ENCODE measurements at regions not wholly inside any gene's neighbourhood (a gene's known extent, or its start where the extent isn't known, plus 50 kb on each side); places are given as distances from the start of the nearest gene placed in this dataset.

- no peak for FAIRE-seq
- TF ChIP-seq CTCF (IDR thresholded peaks at IDR 0.05), result no peak
- H3K27ac ChIP-seq, result no peak overlapping the region
Observed at GRCh38 chr6:68443704-68444103, 191.4 kb upstream of the ADGRB3 start.

GRCh38 chr6:68427630-68428029 lies 207.5 kb upstream of the ADGRB3 start:
- intact Hi-C loops (cut with DNase I), result no loop called here
- Histone ChIP-seq H3K27me3 (no peaks in the 10 kb centered on the region), H3K36me3 (no peaks in the 10 kb centered on the region), H3K4me3 (no peak overlapping the region), H3K4me1 (no peaks in the 10 kb centered on the region), H3K27ac (no peak overlapping the region), H3K9me3 (no peaks in the 10 kb centered on the region)
- TF ChIP-seq CTCF (IDR thresholded peaks at IDR 0.05), result no peak
- FAIRE-seq (no peak), DNase-seq (no peak), ATAC-seq (no peak)

More at GRCh38 chr6:68443704-68444103, 191.4 kb upstream of the ADGRB3 start:
- intact Hi-C loops (cut with DNase I), result no loop called here
- ATAC-seq, result no peak
- Histone ChIP-seq H3K27me3 (no peaks in the 10 kb centered on the region), H3K4me1 (no peaks in the 10 kb centered on the region), H3K4me3 (no peak overlapping the region), H3K9me3 (no peaks in the 10 kb centered on the region), H3K36me3 (no peaks in the 10 kb centered on the region)
- no peak for DNase-seq

- DNase-seq (no peak), FAIRE-seq (no peak), ATAC-seq (no peak)
- Histone ChIP-seq H3K27me3 (no peaks in the 10 kb centered on the region), H3K4me1 (no peaks in the 10 kb centered on the region), H3K36me3 (no peaks in the 10 kb centered on the region), H3K4me3 (no peak overlapping the region), H3K27ac (no peak overlapping the region), H3K9me3 (no peaks in the 10 kb centered on the region)
- no peak for TF ChIP-seq CTCF (IDR thresholded peaks at IDR 0.05)
- WGBS, 2 donors, result 56 to 78% methylated on average over 2 of the region's 2 CpGs
- intact Hi-C loops (cut with DNase I), result no loop called here
Observed at GRCh38 chr6:68410021-68410420, 225.1 kb upstream of the ADGRB3 start.

- Histone ChIP-seq H3K27ac (no peak overlapping the region), H3K27me3 (no peaks in the 10 kb centered on the region), H3K36me3 (no peaks in the 10 kb centered on the region), H3K4me3 (no peak overlapping the region), H3K4me1 (no peaks in the 10 kb centered on the region), H3K9me3 (no peaks in the 10 kb centered on the region)
- no peak for TF ChIP-seq CTCF (IDR thresholded peaks at IDR 0.05)
- ATAC-seq, result no peak
- no peak for DNase-seq
- whole genome bisulfite sequencing, 2 donors, result 69 to 81% methylated on average over 2 of the region's 2 CpGs
- intact Hi-C loops (cut with DNase I), result no loop called here
- FAIRE-seq, result no peak
Observed at GRCh38 chr6:68400396-68400795, 234.7 kb upstream of the ADGRB3 start.

GRCh38 chr6:68391953-68392352 lies 243.1 kb upstream of the ADGRB3 start:
- ATAC-seq, result no peak
- TF ChIP-seq CTCF (IDR thresholded peaks at IDR 0.05), result no peak

More at GRCh38 chr6:68391953-68392352, 243.1 kb upstream of the ADGRB3 start:
- Histone ChIP-seq H3K27me3 (no peaks in the 10 kb centered on the region), H3K4me3 (no peak overlapping the region), H3K9me3 (no peaks in the 10 kb centered on the region), H3K27ac (no peak overlapping the region), H3K4me1 (no peaks in the 10 kb centered on the region), H3K36me3 (no peaks in the 10 kb centered on the region)
- intact Hi-C loops (cut with DNase I), result no loop called here
- no peak for DNase-seq
- no peak for FAIRE-seq

All from pancreas (tissue), 10 donors.